ENCODE measurements at regions not wholly inside any gene's neighbourhood (a gene's known extent, or its start where the extent isn't known, plus 50 kb on each side); places are given as distances from the start of the nearest gene placed in this dataset.

DNA sequence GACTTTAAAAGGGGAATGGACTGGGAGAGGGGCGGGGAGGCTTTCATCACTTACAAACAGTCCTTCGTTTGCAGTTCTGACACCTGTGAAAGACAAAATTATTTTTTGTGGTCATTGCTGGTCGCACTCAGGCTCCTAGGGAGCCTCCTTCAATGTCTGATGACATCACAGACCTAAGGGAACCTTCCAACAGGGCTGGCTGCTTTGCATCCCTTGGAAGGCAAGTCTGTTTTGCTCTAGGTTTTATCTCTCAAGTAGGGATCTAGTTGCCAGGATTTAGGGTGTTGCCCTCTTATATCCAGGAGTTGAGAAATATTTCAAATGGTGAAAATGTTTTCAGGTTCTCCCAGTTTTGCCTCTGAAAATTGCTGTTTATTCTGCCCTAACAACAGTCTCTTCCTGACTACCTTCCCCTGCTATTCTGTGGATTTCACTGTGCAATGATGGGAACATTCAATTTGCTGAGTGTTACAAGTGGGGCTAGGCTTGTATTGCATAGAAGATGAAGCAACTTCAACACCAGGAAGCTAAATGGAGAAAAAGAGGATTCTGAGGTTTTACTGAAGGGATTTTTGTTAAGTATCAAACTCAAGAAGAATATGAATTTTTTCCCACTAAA, 75.9 kb upstream of the ARRDC4 start:
- TF ChIP-seq, protein P1, sequence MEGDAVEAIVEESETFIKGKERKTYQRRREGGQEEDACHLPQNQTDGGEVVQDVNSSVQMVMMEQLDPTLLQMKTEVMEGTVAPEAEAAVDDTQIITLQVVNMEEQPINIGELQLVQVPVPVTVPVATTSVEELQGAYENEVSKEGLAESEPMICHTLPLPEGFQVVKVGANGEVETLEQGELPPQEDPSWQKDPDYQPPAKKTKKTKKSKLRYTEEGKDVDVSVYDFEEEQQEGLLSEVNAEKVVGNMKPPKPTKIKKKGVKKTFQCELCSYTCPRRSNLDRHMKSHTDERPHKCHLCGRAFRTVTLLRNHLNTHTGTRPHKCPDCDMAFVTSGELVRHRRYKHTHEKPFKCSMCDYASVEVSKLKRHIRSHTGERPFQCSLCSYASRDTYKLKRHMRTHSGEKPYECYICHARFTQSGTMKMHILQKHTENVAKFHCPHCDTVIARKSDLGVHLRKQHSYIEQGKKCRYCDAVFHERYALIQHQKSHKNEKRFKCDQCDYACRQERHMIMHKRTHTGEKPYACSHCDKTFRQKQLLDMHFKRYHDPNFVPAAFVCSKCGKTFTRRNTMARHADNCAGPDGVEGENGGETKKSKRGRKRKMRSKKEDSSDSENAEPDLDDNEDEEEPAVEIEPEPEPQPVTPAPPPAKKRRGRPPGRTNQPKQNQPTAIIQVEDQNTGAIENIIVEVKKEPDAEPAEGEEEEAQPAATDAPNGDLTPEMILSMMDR (IDR thresholded peaks at IDR 0.05; ENCODE audit: borderline replicate concordance, insufficient read depth, low read depth, low read length), result no peak
- H3K4me3 ChIP-seq (ENCODE audit: low read depth, low read length), result no peak overlapping the region

DNA sequence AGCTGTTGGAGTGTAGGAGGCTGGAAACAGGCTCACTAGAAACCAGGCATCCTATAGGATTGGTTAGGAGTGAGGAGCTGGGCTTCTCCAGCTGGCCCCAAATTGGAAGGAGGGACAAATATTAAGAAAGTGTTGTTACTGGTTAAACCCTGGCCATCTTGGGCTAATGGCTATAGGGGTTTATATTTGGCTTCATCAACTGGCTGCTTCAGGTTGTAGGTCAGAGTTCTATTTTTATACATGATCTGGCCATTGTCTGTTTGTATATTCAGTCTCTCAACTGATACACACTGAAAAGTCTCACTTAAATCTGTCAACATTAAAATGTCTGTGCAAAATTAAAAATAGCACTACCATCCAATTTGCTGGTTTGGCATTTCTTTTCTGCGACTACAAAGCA, 70.2 kb upstream of the ARRDC4 start:
- no peak overlapping the region for H3K4me3 ChIP-seq (ENCODE audit: low read depth, low read length)
- TF ChIP-seq, protein P1 (IDR thresholded peaks at IDR 0.05; ENCODE audit: borderline replicate concordance, insufficient read depth, low read depth, low read length), result no peak

DNA sequence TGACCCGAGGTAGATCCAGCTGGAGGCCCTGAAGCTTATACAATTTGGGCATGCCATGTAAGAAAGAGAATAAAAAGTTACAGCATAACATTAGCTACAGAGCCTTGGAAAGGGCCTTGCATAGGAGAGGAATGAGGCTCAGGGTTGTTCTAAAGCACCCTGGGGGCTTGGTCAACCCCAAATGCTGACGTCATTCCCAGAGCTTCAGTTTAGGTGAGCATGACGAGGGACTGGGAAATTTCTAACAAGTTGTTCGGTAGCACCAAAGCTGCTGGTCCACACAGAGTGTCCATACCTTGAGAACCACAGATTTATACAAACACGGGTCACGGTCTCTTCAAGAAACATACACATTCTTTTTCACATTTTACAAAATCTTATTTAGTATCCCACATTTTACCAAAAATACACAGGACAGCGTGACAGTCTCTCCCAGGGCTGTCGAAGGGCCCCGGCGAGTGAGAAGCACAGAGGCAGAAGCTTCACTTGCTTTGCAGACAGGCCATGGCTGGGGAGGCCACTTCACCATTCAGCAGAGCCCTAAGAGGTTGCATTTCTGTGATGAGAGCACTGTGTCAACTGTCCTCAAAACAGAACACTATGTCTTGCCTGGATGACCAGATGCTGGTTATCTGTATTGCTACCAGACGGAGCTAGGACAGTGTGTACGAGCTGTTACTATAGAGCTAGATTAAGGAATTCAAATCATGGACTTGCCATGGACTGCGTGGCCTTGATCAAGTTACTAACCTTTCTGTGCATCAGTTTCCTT, 68.2 kb upstream of the ARRDC4 start:
- no peak overlapping the region for H3K4me3 ChIP-seq (ENCODE audit: low read depth, low read length)
- TF ChIP-seq, protein P1 (IDR thresholded peaks at IDR 0.05; ENCODE audit: borderline replicate concordance, insufficient read depth, low read depth, low read length), result no peak

GRCh38 chr15:97893967-97894366, 66.5 kb upstream of the ARRDC4 start:
- no peak overlapping the region for H3K4me3 ChIP-seq (ENCODE audit: low read depth, low read length)
- TF ChIP-seq, protein P1 (IDR thresholded peaks at IDR 0.05; ENCODE audit: borderline replicate concordance, insufficient read depth, low read depth, low read length), result no peak

DNA sequence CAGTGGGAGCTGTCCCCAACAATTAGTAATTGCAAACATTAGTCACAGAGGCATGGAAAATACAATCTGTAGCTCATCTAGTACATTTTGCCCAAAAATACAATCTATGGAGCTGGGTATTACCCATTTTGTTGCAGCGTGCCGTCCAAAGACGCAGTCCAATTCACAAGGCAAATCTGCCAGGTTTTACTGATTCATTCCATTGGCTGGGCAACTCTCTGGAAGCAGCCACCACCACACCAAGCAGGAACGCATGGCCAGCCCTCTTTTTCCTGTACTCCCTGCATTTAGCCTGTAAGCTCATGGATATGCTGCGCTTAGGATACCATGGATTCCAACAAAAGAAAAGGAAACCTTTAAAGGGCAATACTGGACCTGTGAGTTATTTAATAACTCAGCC, 60.5 kb upstream of the ARRDC4 start:
- no peak overlapping the region for H3K4me3 ChIP-seq (ENCODE audit: low read depth, low read length)
- TF ChIP-seq, protein P1 (IDR thresholded peaks at IDR 0.05; ENCODE audit: borderline replicate concordance, insufficient read depth, low read depth, low read length), result no peak

DNA sequence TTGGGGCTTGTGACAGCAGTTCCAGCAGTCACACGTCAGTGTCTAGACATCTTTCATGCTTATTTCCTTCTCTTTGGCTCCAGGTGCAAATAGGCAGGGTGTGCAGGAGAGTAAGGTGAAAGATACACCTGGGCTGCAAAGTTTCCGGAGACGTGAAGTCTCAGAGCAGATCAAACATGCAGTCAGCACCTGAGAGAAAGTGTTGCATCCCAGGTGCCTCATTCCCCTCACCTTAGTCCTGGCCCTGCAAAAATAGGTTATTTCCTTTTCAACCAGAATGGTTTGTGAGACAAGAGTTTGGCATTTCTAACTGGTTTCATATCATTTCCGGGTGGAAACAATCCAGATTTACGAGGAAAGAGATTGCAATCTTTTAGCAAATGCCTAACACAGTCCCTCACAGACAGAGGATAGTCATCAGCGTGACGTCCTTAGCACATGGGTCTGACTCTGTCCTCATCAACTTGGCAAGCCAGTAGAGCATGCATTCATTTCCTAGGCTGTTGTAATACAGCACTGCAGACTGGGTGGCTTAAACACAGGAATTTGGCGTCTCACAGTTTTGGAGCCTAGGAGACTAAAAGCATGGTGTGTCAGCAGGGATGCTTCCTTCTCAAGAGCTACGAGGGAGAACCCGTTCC, 58.2 kb upstream of the ARRDC4 start:
- no peak overlapping the region for H3K4me3 ChIP-seq (ENCODE audit: low read depth, low read length)
- TF ChIP-seq, protein P1 (IDR thresholded peaks at IDR 0.05; ENCODE audit: borderline replicate concordance, insufficient read depth, low read depth, low read length), result no peak
